Endometrium (tissue), 2 donors: ENCODE measurements at regions not wholly inside any gene's neighbourhood (a gene's known extent, or its start where the extent isn't known, plus 50 kb on each side); places are given as distances from the start of the nearest gene placed in this dataset.

Experiments used
- FAIRE-seq: peaks from 2 replicates; lab custom pipeline; 2012; peaks lifted over from hg19 to GRCh38; lab: Jason Lieb, UNC
- donor health status: control.
- donor health status: control.

DNA sequence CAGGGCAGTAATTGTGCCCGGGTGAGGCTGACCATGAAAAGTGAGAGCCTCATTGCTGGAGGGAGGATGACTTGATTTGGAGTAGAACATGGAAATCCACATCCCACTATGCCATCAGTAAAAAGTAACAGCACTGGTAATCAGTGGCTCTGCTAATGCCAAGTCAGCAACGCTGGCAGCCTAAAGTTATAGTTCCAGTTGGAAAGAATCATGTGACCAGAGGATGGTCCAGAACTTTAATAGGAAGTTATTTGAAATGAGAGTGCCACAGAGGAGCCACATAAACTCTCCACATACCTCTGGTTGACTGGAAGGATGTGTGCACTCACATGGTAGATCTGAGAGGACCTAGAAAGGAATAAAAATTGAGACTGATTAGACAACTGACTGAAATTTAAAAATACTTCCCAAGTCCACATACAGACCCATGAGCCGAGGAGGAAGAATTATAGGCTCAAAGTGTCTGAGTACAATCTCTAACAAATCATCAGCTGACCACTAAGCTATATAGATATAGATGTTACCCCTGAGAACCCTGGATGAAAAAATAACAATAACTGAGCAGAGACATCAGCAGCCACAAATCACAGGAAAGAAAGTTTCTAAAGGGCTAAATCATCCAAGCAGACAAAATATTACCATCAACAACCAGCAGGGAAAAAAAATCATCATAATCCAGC, 346.8 kb downstream of the STK39 start:
- FAIRE-seq: no peak

DNA sequence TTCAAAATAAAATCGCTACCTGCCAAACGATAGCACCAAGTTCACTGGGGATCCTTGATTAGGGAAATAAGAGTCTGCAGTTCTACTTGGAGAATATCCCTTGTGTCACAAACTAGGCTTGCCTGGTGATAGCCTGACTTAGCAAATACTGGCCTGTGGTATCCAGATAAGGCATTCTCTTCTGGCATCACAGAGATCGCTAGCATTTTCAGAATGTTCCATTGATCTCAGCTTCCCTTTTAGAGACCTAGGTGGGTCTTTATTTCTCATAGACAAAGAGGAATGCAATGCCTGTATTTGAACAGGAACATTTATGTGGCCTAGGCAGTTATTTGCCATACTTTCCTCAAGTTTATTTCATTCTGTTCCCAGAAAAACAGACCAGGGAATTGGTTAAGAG, 349.1 kb downstream of the STK39 start:
- no peak for FAIRE-seq

DNA sequence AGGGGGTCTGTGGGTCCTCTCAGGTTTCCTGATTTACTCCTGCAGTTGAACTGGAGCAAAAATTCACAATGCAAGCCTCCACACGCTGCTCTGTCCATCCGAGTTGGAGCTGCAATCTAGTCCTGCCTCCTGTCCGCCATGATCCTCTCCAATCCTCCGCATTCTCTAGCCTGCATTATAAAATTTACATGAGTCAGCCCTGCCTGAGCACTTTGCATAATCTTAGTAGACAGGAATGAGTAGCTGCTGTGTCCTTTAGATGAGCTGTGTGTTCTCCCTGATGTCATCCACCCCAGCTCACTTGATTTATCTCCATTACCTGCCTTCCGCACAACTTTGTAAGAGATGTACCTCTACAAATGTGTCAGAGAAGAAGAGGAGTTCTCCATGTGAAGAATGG, 355.6 kb downstream of the STK39 start:
- no peak for FAIRE-seq

GRCh38 chr2:167890739-167891138, 356.7 kb downstream of the STK39 start:
- no peak for FAIRE-seq

DNA sequence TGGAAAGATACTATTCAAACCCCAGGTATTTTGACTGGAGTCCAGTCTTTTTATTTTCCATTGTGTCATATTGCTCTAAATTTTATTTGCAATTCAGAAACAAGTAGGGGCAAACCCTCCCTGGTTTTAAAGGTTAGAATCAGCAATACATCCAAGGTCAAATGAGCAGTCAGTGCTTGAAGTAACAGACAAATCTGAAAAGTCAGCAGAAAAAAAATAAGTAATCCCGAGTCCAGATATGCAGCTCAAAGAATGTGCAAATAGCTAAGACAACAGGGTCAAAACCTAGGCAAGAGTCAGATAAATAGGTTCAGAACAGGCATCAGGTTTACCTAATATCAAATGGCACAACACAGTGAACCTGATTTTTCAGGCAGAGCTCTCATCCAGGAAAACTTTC, 367.0 kb downstream of the STK39 start:
- FAIRE-seq: no peak

GRCh38 chr2:167875529-167875928, 371.9 kb downstream of the STK39 start:
- no peak for FAIRE-seq

GRCh38 chr2:167874812-167875211, 372.6 kb downstream of the STK39 start:
- no peak for FAIRE-seq

DNA sequence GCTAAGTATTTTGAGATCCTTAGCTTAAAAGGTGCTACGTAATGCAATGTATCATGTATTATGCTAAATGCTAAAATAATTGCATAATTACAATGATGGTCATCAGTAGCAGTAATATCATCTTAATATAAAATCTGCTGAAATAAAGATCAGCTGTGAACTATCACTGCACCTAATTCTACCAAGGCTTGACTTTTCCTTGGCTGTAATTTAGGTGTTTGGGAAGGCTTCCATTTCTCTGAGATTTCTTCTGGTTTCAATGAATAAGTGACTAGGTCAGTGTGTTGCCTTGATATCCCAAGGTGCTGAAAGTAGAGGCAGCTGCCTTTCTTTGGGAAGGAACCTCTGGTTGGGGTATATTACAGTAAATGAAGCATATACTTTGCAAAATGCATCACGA, 376.1 kb downstream of the STK39 start:
- no peak for FAIRE-seq

GRCh38 chr2:167869200-167869599, 378.2 kb downstream of the STK39 start:
- no peak for FAIRE-seq

- FAIRE-seq: no peak
Measured at GRCh38 chr2:167863377-167863776, 384.0 kb downstream of the STK39 start.

DNA sequence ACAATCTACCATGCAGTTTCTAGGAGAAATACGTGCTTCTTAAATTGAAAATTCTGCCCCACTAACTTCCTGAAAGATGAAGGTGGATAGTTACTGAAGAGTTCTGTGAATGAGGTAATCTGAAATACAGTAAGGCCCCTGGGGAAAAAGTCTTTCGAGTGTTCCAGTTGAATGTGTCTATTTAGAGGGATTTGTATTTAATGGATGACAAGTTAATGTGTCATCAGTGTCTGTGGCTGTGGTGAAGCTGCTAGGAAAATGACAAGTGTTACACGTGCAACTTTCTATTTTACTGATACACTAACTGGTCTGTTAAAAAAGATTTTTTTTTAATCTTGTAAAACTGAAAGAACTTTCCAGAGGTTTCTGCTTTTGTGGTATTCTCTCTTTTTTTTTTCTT, 384.6 kb downstream of the STK39 start:
- no peak for FAIRE-seq

DNA sequence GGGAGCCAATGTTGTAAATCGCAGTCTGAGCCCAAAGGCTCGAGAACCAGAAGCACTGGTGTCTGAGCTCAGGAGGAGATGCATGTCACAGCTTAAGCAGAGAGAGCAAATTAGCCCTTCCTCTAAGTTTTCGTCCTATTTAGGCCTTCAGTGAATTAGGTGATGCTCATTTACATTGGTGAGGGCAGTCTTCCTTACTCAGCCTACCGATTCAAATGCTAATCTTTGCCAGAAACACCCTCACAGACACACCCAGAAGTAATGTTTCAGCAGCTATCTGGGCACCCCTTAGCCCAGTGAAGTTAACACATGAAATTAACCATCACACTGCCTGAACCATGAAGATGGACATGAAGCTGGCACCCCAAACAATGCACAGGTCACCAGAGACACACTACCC, 385.1 kb downstream of the STK39 start:
- FAIRE-seq: no peak

DNA sequence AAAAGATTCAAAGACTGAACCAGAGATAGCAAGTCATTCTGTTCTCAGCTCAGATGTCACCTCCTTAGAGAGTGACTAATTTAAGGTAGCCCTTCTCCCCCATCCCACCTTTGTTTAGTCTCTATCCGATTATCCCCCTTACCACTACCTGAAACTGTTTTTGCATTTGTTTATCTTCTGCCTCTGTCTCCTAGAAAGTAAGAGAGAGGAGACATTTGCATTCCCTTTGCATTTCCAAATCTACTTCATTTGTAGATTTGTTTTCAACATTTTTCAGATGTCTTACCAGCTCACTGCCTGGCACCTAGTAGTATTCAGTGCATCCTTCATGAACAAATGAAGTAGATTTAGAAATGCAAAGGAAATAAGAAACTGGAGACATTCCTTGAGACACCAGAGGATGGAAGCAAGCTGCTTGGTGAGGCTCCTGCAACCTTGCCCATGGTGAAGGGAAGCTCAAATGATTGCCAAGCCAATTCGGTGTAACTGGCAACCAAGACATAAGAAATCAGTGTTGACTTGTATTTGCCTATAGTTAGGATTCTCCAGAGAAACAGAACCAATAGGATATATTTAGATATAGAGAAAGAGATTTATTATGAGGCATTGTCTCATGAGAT, 385.7 kb downstream of the STK39 start:
- no peak for FAIRE-seq

DNA sequence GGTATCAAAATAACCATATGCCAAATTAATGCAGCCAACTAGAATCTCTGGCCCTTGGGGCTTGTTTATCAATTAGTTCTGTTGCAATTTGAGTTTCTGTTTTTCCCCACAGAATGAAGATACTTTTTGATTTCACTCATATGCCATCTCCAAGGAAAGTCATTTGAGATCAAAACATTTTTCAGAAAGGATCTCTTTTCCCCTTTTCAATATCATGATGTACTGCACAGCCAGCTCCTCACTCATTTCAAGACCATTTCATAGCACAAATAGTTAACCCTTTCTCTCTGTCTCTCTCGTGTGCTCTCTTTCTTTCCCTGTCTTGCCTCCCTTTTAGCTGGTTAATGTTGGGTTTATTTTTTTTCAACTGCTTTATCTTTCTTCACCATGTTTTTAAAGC, 387.3 kb downstream of the STK39 start:
- no peak for FAIRE-seq

DNA sequence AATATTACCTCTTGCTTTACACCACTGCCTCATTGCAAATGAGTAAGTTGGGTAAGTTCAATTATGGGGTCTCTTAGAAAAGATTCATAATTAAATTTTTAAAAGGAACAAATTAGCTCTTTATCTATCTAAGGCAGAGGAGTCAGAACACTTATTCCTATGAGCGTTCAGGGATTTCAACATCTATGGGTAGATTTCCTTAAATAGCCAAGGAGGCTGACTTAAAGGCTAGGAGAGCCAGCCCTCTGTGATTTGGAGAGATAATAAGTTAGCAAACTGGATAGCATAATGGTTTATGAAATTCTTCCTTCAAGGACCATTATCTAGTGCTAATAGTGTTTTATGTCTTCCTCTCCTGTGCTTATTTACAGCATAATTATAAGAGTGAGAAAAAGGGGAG, 387.7 kb downstream of the STK39 start:
- FAIRE-seq: no peak

DNA sequence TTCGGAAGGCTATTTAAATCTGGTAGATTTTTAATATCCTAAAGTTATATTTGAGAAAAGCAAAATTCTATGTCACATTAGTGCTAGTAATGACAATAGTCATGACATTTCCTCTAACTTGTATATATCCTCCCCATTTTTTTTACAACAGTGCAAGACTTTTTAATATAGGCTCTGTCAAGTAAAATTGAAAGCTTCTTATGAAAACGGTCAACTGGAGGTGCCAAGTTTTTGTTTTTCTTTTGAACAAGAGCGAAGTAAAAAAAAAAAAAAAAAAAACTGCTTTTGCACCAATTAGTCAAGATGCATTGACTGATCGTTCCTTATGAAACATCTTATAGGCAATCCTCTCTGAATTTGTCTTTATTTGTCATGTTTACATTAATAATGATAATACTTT, 389.3 kb downstream of the STK39 start:
- no peak for FAIRE-seq

DNA sequence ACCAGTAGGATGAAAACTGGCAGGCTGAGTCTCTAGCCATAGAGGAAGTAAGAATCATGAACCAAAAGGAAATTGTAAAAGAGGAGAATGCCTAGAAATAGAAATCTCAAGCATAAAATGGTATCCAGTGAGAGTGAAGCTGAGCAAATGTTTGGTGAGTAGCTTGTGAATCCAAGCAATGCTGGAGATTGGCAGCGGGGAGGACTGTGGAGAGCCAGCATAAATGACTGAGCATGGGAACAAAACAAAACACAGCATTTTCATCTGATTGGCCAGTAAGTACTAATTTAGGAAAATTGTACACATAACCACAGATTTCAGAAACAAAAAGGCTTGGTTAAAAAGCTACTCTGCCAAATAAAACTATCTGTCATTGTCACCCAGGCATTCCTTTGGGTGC, 390.0 kb downstream of the STK39 start:
- no peak for FAIRE-seq

DNA sequence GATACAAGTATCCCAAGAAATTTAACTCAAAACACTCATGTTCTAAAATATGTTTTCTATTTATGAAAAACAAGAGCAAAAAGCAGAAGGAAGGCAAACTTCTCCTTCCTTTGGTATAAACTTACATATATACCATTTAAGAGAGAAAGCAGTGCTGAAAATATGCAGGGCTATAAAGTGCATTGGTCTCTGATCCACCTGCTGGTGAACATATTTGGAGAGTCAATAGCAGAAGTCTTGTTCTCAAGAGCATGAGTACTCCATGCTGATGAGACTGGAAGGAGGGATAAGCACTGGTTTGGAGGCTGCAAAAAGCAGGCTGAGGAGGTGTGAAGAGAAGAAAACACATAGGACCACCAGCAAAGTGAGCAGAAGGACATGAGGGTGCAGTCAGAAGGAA, 391.2 kb downstream of the STK39 start:
- no peak for FAIRE-seq

DNA sequence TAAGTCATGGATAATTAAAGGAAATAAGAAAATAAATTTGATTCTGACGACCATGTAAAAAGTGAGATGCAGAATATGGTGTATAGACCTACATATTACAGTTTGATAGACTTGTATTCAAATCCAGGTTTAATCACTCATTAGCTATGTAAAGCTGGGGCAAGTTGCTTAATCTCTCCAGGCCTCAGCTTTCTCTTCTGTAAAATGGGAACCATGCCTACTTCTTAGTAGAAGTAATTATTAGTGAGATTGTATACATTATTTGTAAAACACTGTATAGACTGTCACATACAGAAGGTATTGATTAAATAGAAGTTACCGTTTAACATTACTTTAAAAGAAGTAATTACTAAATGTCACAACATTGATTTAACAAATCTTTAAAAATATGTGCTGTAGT, 392.2 kb downstream of the STK39 start:
- FAIRE-seq: no peak

GRCh38 chr2:167853717-167854116, 393.7 kb downstream of the STK39 start:
- FAIRE-seq: no peak

DNA sequence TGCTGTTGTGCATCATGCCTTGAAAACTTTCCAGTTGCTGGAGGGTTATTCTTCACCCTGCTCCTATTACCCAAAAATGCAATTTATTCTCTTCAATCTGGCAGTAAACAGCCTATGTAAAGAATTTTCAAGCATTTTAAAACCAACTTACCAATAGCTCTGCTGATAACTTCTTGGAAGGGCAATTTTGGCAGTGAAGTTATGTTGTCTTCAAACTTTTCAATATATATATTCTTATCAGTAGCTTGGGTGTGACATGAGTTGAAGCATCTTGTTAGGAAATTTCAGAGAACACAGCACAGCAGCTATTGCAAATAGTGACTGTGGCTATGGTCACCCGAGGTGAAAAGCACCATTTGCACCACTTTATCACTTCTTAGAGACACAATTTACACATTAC, 395.5 kb downstream of the STK39 start:
- FAIRE-seq: no peak

DNA sequence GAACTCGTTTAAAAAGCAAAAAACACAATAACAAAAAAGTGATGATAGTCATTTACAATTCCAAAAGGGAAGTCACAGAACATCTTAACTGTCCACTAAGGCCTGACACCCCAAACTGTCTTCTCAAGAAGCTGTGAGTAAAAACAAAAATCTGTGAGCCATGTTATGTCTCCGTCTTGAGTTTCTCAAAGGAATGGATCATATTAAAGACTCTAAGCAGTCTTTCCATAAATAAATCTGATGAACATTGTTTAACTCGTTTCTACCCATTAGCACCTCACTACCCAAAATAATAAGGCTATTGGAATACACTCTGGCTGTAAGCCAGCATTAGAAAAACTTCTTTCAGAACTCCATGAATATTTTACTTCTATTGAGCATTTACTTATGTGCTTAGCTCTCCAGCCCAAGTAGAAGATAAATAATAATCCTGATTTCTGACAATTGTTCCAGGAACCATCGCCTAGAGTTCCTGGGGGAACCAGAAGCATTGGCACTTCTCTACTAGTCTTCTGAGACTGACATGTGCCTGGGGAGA, 396.0 kb downstream of the STK39 start:
- no peak for FAIRE-seq

DNA sequence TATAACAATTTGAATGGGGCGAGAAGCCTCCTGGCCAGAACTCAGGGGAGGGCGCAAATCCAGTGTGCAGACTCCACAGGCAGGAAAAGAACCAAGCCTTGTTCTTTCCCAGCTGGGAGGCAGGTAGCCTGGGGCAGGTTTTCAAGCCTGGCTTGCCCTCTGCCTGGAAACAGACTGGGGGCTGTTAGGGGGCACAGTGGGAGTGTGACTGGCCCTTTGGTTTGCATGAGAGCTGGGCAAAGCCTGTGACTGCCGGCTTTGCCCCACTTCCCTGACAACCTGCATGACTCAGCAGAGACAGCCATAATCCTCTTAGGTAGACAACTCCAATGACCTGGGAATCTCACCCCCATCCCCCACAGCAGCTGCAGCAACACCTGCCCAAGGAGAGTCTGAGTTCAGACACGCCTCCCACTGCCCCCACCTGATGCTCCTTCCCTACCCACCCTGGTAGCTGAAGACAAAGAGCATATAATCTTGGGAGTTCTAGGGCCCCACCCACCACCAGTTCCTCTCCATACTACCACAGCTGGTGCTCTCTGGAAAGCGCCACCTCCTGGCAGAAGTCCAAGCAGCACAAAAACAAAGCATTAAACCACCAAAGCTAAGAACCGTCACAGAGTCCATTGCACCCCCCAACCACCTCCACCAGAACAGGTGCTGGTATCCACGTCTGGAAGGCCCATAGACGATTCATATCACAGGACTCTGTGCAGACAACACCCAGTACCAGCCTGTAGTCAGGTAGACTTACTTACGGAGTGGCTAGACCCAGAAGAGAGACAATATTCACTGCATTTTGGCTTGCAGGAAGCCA, 402.5 kb downstream of the STK39 start:
- no peak for FAIRE-seq
